ENCODE measurements at regions not wholly inside any gene's neighbourhood (a gene's known extent, or its start where the extent isn't known, plus 50 kb on each side); places are given as distances from the start of the nearest gene placed in this dataset.

DNA sequence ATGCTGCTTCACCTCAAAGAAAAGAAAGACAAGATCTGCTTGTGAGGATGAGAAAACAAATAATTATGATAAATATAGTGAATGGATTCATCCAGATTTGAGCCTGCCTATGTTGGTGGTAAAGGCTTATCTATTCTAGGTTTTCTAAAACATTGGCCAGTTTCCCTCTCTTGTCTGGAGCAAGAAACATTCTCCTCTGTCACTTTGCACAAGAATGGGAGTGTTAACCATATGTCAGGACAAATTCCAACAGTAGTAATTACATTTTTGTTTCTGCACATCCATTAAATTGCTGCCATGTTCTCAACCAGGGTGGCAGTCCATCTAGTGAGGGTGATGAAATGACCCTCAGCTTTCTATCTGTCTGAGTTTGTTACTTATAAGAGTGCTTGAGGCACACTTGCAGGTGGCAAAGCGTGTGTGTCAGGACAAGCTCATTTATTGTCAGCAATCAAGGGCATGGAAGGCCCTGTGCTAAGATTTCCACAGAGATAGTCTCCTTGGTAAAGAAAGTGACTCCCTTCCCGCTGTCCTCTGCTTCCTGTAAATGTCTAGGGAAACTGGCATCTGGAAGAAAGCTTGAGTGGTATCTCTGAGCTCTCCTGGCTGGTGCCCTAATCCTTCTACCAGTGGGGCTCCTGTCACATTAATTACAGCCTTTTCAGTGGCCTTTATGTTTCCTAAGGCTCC, 502.1 kb upstream of the FLRT2 start:
- TF ChIP-seq, protein P1, sequence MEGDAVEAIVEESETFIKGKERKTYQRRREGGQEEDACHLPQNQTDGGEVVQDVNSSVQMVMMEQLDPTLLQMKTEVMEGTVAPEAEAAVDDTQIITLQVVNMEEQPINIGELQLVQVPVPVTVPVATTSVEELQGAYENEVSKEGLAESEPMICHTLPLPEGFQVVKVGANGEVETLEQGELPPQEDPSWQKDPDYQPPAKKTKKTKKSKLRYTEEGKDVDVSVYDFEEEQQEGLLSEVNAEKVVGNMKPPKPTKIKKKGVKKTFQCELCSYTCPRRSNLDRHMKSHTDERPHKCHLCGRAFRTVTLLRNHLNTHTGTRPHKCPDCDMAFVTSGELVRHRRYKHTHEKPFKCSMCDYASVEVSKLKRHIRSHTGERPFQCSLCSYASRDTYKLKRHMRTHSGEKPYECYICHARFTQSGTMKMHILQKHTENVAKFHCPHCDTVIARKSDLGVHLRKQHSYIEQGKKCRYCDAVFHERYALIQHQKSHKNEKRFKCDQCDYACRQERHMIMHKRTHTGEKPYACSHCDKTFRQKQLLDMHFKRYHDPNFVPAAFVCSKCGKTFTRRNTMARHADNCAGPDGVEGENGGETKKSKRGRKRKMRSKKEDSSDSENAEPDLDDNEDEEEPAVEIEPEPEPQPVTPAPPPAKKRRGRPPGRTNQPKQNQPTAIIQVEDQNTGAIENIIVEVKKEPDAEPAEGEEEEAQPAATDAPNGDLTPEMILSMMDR (IDR thresholded peaks at IDR 0.05), result no peak
- no peak for TF ChIP-seq POLR2AphosphoS5 (IDR thresholded peaks at IDR 0.05)
- TF ChIP-seq POLR2A (IDR thresholded peaks at IDR 0.05), result no peak

Data from sigmoid colon (tissue), 4 donors.